Activated naive CD4-positive, alpha-beta T cell treated with anti-CD3 and anti-CD28 coated beads for 36 hours (primary cell): ENCODE measurements at regions not wholly inside any gene's neighbourhood (a gene's known extent, or its start where the extent isn't known, plus 50 kb on each side); places are given as distances from the start of the nearest gene placed in this dataset.

Experiments used
- CTCF ChIA-PET: fragments of 350-600 bp; sonication (Branson Sonifier 250); formaldehyde crosslinking; loops from one replicate; lab custom pipeline; 2021; ENCODE audit warnings: antibody characterized with exemption; lab: Charles Lee
- DNase-seq: peaks from one replicate; pipeline ENCODE4 v3.0.0-alpha.2; 2020
- H3K27ac Mint-ChIP-seq: one replicate; pipeline ENCODE4 v1.8.0; 2021; ENCODE audit warnings: mild to moderate bottlenecking, mixed read lengths
- H3K27me3 Mint-ChIP-seq: one replicate; pipeline ENCODE4 v1.8.0; 2021; ENCODE audit warnings: low read depth, mixed read lengths
- H3K36me3 Mint-ChIP-seq: one replicate; pipeline ENCODE4 v1.8.0; 2021; ENCODE audit warnings: low read depth, mixed read lengths
- H3K4me1 Mint-ChIP-seq: one replicate; pipeline ENCODE4 v1.8.0; 2021; ENCODE audit warnings: low read depth, mixed read lengths
- H3K4me3 Mint-ChIP-seq: one replicate; pipeline ENCODE4 v1.8.0; 2021; ENCODE audit warnings: mild to moderate bottlenecking, moderate library complexity, mixed read lengths
- H3K9me3 Mint-ChIP-seq: one replicate; pipeline ENCODE4 v1.8.0; 2021; ENCODE audit warnings: mixed read lengths
- intact Hi-C: fragments of 100-400 bp; cut with micrococcal nuclease; formaldehyde crosslinking; loops from one replicate; pipeline ENCODE4 v1.15.1; 2023

DNA sequence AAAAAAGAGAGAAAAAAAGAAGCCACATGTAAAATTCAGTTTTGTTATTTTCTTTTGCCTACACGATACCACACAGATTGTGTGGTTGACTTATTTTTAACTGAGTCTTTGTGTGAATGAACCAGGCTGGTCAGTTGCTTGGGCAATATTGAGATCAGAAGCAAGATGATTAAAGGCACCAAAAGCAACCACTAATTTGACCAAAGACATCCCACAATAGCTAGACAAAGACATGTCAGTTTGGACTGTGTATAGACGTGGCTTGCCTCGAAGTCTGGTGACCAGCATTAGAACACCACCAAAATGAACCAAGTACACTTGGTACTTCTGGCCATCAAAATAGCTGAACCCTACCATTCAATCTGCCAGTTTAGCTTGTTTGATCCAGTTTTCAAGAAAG, 340.6 kb upstream of the TBX3 start:
- Mint-ChIP-seq H3K27ac (no peak overlapping the region), H3K27me3 (no peaks in the 10 kb centered on the region), H3K36me3 (no peaks in the 10 kb centered on the region), H3K4me3 (no peak overlapping the region), H3K9me3 (peaks cover 18% of the 10 kb centered on the region), H3K4me1 (no peaks in the 10 kb centered on the region)
- CTCF ChIA-PET = interaction anchor here (0.6 kb wide), 1 partner anchor 41 kb away, joined by 3 read pairs; no protein-coding TSS in a partner anchor
- DNase-seq = no peak
- intact Hi-C loops = no loop called here

GRCh38 chr12:115023279-115024265, 339.6 kb upstream of the TBX3 start:
- intact Hi-C loops = no loop called here
- H3K27ac Mint-ChIP-seq = no peak overlapping the region
- no peaks in the 10 kb centered on the region for H3K36me3 Mint-ChIP-seq
- CTCF ChIA-PET = no interaction called here
- H3K27me3 Mint-ChIP-seq = no peaks in the 10 kb centered on the region
- no peak for DNase-seq
- peaks cover 21% of the 10 kb centered on the region for H3K9me3 Mint-ChIP-seq
- H3K4me3 Mint-ChIP-seq = no peak overlapping the region
- no peaks in the 10 kb centered on the region for H3K4me1 Mint-ChIP-seq

DNA sequence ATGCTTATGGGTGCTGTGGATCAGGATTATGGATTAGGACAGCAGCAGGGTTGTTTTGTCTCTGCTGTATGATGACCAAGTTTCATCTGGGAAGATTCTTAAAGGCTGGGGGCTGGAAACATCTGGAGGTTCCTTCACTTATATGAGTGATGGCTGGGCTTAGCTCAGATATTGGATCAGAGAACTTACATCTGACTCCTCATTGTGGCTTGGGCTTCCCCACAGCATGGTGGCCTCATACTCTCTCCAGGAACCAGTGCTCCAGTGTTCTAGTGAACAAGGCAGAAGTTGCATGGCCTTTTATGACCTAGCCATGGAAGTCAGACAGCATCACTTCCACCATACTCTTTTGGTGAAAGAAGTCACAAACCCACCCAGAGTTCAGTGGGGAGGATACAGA, 336.1 kb upstream of the TBX3 start:
- Mint-ChIP-seq H3K9me3 (peaks cover 18% of the 10 kb centered on the region), H3K4me3 (no peak overlapping the region), H3K27me3 (no peaks in the 10 kb centered on the region), H3K4me1 (no peaks in the 10 kb centered on the region), H3K27ac (no peak overlapping the region), H3K36me3 (no peaks in the 10 kb centered on the region)
- intact Hi-C loops = no loop called here
- DNase-seq = no peak
- CTCF ChIA-PET = interaction anchor here (0.6 kb wide), 1 partner anchor 773 kb away, joined by 3 read pairs; no protein-coding TSS in a partner anchor

DNA sequence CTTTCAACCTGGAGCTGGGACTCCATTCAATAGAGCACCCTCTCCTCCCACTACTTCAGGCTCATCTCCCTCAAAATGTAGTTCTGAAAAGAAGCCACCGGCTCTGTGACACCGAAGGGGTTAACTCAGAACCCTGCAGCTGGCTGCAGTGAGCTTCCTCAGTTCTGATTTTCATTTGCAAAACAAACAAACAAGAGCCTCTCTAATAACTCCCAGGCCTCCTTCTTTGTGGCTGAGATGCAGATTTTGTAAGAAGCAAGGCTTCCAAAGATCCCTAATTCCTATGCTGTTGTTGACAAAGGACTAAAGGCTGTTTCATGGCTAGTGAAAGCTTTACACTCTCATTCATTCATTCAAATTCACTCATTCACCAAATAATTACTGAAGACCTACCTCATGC, 333.4 kb upstream of the TBX3 start:
- CTCF ChIA-PET = no interaction called here
- intact Hi-C loops = no loop called here

GRCh38 chr12:115013236-115013981, 329.4 kb upstream of the TBX3 start:
- Mint-ChIP-seq H3K27me3 (no peaks in the 10 kb centered on the region), H3K9me3 (peaks cover 7% of the 10 kb centered on the region), H3K27ac (no peak overlapping the region), H3K4me1 (no peaks in the 10 kb centered on the region), H3K36me3 (no peaks in the 10 kb centered on the region), H3K4me3 (no peak overlapping the region)
- CTCF ChIA-PET = no interaction called here
- no peak for DNase-seq
- intact Hi-C loops = no loop called here

More for the DNA sequence above, 333.4 kb upstream of the TBX3 start:
- DNase-seq = no peak
- H3K4me1 Mint-ChIP-seq = no peaks in the 10 kb centered on the region
- H3K36me3 Mint-ChIP-seq = no peaks in the 10 kb centered on the region
- H3K27me3 Mint-ChIP-seq = no peaks in the 10 kb centered on the region
- no peak overlapping the region for H3K27ac Mint-ChIP-seq
- no peak overlapping the region for H3K4me3 Mint-ChIP-seq
- H3K9me3 Mint-ChIP-seq = peaks cover 14% of the 10 kb centered on the region

DNA sequence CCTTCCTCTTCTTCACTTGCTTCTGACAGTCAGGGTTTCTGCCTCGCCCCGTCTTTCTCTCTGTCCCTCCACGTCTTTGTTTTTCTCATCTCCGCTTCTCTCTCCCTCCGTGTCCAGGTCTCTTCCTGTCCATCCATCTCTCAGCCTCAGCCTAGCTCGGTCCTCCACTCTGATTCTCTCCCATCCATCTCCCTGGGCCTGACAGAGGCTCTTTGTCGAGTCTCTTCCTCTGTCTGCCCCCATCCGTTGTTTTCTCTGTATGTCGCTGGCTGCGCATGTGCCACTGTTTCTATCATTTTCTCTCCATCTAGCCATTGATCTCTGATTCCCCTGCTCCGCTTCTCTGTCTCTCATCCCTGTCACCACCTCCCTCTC, 328.9 kb upstream of the TBX3 start:
- Mint-ChIP-seq H3K27me3 (no peaks in the 10 kb centered on the region), H3K9me3 (peaks cover 7% of the 10 kb centered on the region), H3K4me3 (no peak overlapping the region), H3K36me3 (no peaks in the 10 kb centered on the region), H3K27ac (no peak overlapping the region), H3K4me1 (no peaks in the 10 kb centered on the region)
- intact Hi-C loops = no loop called here
- CTCF ChIA-PET = no interaction called here
- no peak for DNase-seq

DNA sequence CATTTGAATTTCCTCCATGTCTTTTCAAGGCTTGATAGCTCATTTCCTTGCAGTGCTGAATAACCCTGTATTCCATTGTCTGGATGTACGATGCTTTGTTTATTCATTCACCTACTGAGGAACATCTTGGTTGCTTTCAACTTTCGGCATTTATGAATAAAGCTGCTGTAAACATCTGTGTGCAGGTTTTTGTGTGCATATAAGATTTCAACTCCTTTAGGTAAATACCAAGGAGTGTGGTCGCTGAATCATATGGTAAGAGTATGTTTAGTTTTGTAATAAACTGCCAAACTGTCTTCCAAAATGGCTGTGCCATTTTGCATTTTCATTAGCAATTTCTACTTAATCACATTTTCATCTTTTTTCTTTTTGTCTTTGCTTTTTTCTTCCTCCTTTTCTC, 327.7 kb upstream of the TBX3 start:
- CTCF ChIA-PET = no interaction called here
- intact Hi-C loops = no loop called here
- no peaks in the 10 kb centered on the region for H3K36me3 Mint-ChIP-seq
- no peak overlapping the region for H3K27ac Mint-ChIP-seq
- no peaks in the 10 kb centered on the region for H3K4me1 Mint-ChIP-seq
- H3K27me3 Mint-ChIP-seq = no peaks in the 10 kb centered on the region
- DNase-seq = no peak
- H3K4me3 Mint-ChIP-seq = no peak overlapping the region
- peaks cover 7% of the 10 kb centered on the region for H3K9me3 Mint-ChIP-seq

DNA sequence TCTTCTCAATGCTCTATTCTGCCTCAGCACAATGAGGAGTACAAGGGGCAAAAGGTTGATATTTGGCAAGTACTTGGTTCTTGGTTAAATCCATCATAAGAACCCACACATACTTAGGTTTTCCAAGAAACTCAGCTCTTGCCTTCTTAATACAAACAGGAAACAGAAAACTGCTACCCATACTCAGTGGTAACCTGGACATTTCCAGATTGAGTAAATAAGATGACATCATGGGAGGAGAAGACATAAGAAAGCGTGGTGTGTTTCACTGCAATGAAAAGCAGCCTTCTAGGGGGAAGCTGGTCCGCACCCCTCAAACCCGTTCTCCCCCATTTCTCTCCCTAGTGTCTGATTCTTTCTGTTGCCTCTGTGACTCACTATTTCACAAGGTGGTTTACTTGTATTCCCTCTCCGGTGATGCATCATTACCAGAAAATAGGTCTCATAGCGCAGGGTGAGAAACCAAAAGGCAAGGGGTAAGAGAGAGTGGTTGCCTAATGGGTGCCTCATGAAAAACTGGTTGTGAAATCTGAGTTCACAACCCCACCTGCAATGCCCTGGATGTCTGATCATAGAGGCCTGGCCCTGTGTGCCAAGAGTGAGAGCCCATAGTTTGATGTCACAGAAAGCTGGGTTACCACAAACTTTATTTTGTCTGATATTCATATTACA, 326.5 kb upstream of the TBX3 start:
- Mint-ChIP-seq H3K9me3 (peaks cover 7% of the 10 kb centered on the region), H3K27ac (no peak overlapping the region), H3K4me3 (no peak overlapping the region), H3K4me1 (no peaks in the 10 kb centered on the region), H3K27me3 (no peaks in the 10 kb centered on the region), H3K36me3 (no peaks in the 10 kb centered on the region)
- no peak for DNase-seq
- CTCF ChIA-PET = no interaction called here
- intact Hi-C loops = no loop called here

DNA sequence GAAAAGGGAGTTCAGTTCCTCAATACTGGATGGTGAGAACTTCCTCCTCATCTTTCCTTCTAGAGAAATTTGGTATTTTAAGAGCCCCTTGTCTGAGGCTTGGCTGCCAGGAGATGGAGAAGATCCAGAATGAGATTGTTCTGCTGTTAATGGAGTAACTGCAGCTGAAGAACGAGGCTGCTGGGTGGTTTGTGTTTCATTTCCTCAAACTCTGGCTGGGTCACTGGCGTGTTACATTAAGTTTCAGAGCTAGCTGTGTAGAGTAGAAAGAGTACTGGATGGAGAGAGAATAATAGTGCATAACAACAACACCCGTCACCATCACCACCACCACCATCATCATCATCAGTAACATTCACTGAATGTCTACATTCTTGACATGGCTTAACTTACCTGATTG, 325.0 kb upstream of the TBX3 start:
- Mint-ChIP-seq H3K4me1 (no peaks in the 10 kb centered on the region), H3K4me3 (no peak overlapping the region), H3K27ac (no peak overlapping the region), H3K27me3 (no peaks in the 10 kb centered on the region), H3K36me3 (no peaks in the 10 kb centered on the region), H3K9me3 (peaks cover 7% of the 10 kb centered on the region)
- DNase-seq = no peak
- CTCF ChIA-PET = no interaction called here
- intact Hi-C loops = no loop called here

GRCh38 chr12:115004470-115005146, 320.6 kb upstream of the TBX3 start:
- CTCF ChIA-PET = no interaction called here
- no peak for DNase-seq
- H3K4me3 Mint-ChIP-seq = no peak overlapping the region
- peaks cover 2% of the 10 kb centered on the region for H3K9me3 Mint-ChIP-seq
- no peaks in the 10 kb centered on the region for H3K4me1 Mint-ChIP-seq
- intact Hi-C loops = no loop called here
- H3K36me3 Mint-ChIP-seq = no peaks in the 10 kb centered on the region
- no peak overlapping the region for H3K27ac Mint-ChIP-seq
- no peaks in the 10 kb centered on the region for H3K27me3 Mint-ChIP-seq

DNA sequence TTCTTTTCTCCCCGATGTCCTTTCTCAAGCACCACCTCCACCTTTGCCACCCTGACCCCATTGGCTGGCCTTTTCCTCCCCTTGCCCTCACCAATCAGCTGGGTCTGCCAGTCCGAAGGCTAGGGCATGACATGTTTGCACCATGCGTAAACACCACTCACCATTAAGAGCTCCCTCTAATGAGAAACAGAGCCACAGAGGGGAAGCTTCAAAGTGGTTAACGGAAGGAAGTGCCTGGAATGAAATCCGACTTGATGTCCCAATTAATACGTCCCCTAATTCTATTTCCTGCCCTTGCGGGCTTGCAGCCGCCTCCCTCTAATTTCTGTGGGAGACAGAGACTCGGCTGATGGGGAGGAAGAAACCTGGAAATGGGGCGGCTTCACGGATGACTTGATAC, 318.5 kb upstream of the TBX3 start:
- no peaks in the 10 kb centered on the region for H3K36me3 Mint-ChIP-seq
- H3K27ac Mint-ChIP-seq = no peak overlapping the region
- no peak for DNase-seq
- intact Hi-C loops = no loop called here
- H3K4me1 Mint-ChIP-seq = no peaks in the 10 kb centered on the region
- no peak overlapping the region for H3K4me3 Mint-ChIP-seq
- CTCF ChIA-PET = no interaction called here
- H3K27me3 Mint-ChIP-seq = no peaks in the 10 kb centered on the region
- no peaks in the 10 kb centered on the region for H3K9me3 Mint-ChIP-seq

- CTCF ChIA-PET = no interaction called here
- Mint-ChIP-seq H3K4me1 (no peaks in the 10 kb centered on the region), H3K27me3 (no peaks in the 10 kb centered on the region), H3K4me3 (no peak overlapping the region), H3K9me3 (no peaks in the 10 kb centered on the region), H3K36me3 (no peaks in the 10 kb centered on the region), H3K27ac (no peak overlapping the region)
- intact Hi-C loops = no loop called here
- DNase-seq = no peak
These were observed 317.7 kb upstream of the TBX3 start for GRCh38 chr12:115001571-115002180.
